HG03097 (cell line): ENCODE measurements at regions not wholly inside any gene's neighbourhood (a gene's known extent, or its start where the extent isn't known, plus 50 kb on each side); places are given as distances from the start of the nearest gene placed in this dataset.

ENCODE experiments used
- ATAC-seq: cut with Tn5 transposase; IDR thresholded peaks from one replicate; pipeline ENCODE4 v1.9.1; 2021; ENCODE audit not compliant: unreplicated experiment, low FRiP score

DNA sequence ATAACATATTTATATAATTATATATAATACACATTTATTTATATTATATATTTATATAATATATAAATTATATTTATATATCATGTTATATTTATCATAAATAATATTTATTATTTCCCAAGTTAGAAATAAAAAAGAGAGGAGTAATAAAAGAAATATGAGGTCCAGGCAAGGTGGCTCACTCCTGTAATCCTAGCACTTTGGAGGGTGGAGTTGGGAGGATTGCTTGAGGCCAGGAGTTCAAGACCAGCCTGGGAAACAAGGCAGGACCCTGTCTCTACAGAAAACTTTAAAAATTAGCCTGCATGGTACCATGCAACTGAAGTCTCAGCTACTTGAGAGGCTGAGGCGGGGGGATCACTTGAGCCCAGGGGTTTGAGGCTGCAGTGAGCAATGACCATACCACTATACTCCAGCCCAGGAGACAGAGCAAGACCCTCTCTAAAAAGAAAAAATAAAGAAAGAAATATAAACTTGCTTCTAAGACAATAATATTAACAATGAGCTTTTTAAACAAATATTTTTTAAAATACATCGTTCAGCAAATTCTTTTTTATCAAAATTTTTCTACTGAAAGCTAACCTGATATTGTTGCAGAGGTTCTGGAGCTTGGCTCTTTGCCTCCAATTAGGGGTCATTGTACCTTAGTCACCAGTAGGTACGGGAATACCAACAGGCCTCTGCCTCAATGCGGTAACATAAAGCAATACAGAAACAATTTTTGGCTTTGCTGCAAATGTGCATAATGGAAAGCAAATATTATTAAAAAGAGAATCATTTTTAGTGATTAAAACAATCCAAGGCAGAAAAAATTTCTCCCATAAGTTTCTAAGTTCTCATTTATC lies 290.0 kb downstream of the SETD4 start:
- ATAC-seq, result no peak

DNA sequence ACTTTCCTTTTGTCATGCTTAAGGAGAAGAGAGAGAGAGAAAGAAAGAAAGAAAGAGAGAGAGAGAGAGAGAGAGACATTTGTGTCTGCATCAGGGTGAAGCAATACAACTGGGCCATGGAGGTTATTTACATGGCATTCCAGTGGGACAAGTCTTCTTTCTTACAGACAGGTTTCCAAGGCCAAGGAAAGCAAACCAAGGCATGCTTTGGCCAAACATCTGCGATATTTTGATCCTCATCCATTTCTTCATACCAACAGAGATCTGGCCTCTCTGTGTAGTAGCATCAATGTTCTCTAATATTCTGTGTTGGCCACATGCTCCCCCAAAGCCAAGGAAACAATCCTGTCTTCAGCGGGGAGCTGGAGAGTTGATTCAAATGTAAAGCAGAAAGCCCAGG lies 292.1 kb downstream of the SETD4 start:
- ATAC-seq, result no peak

DNA sequence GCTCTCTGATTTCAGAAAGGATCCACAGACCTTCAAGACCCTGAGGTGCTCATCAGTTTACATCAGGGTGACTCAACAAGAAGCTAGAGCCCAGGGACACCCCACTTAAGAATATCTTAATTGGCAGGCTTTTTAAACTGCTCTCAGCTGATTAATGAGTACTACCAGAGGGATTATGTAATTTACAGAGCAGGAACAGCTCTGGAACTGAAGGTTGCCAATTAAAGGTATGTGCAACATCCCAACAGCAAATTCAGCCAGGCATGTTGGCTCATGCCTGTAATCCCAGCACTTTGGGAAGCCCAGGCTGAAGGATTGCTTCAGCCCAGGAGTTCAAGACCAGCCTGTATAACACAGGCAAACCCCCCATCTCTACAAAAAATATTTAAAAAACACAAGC lies 295.7 kb downstream of the SETD4 start:
- ATAC-seq, result no peak

DNA sequence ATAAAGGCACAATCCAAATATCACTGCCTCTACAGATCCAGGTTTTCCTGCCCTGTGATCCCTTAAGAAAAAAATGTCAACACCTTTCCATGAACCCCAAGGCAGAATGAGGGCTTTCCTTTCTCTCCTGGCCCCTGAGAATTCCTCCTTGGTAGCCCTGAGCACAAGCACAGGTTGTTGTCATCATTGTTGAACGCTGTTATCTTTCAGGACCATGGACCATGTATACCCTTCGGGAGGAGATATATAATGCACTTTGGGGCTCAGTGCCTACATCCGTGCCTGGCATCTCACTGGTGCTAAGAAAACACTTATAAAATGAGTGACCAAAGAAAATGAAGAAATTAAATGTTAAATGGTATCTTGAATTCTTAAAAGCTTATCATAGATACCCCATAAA lies 296.2 kb downstream of the SETD4 start:
- no peak for ATAC-seq

DNA sequence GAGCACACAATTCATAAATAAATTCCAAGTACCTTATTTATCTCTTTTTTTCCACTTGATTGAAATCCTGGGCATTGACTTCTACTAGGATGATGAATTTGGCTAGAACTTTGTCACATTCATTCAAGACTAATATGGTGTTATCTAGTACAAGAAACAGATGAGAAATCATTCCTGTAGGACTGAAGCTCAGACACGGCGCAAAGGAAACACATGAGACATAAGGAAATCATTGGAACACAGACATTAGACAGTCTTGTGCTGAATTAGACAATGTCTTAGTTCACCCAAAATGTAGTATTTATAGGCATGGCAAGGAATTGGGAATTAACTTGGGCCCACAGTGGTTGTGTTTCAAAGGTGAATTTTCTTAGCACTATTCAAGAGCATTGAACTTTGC lies 305.7 kb downstream of the SETD4 start:
- ATAC-seq, result no peak

DNA sequence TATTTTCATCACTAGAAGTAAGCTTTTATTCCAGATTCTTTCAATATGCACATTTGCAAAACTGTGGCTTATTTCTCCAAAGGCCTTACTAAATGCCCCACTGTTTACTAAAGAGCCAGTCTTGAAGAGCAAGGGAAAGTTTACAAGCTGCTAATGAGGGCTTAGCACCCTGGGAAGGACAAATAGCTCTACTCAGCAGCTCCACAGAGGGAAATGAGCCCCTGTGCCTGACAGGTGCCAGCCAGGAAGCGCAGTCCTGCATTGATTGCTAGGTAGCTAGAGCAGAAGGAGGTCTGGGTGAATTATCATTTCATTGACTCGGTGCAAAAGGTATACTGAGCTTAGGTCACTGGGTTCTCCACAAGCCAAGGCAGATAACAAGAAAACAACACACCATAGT lies 307.0 kb downstream of the SETD4 start:
- ATAC-seq, result no peak

DNA sequence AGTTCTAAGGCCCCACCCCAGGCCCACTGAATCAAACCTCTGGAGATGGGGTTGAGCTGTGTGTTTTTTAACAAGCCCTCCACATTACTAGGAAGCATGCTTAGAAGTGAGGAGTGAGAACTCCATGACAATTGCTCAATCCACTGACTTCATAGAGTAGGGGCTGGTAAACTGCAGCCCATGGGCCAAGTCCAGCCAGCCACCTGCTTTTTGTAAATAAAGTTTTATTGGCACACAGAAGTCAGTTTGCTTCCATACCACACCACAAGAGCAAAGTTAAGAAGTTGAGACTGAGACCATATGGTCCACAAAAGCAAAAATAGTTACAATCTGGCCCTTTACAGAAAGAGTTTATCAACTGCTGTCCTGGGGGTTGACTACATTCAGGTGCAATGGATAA lies 309.2 kb downstream of the SETD4 start:
- no peak for ATAC-seq

DNA sequence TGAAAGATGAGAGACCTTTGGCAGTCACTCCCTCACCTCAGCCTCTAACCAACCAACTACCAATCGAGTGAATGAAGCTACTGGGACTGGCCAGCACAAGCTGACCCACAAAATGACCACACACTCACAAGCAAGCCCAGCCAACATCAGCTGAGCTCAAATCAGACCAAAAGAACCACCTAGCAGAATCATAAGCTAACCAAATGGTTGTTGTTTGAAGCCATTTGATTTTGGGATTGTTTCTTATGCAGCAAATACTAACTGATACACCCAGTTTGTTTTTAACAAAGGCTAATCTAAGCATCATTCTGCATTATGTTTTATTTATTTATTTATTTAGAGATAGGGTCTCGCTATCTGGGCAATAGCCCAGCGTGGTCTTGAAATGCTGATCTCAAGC lies 310.4 kb downstream of the SETD4 start:
- no peak for ATAC-seq

DNA sequence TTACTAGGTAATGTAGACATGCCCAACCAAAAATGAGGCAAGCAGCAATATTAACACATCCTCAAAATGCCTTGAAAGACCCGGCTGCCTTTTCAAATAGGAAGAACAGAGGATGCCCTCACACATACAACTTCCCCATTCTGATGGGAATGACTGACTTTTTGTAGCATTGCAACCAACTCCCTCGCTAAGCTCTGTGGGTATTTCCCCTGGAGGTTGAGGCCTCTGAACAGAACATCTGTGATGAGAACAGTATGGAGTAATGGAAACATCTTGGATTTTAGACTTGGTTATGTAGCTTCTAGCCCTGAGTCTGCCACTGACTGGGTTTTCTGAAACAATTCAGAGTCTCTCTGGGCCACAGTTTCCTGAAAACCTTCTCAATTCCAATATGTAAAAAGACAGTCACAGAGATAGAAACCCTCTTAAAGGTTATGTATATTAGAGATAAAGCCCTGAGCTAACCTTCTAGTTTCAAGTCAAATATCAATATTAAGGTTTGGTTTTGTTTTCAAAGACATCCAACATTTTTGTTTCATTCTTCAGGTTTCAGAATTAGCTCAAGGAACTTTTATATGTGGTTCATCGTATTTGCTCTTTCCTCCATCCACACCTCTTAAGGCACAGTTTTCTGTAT lies 311.5 kb downstream of the SETD4 start:
- no peak for ATAC-seq

DNA sequence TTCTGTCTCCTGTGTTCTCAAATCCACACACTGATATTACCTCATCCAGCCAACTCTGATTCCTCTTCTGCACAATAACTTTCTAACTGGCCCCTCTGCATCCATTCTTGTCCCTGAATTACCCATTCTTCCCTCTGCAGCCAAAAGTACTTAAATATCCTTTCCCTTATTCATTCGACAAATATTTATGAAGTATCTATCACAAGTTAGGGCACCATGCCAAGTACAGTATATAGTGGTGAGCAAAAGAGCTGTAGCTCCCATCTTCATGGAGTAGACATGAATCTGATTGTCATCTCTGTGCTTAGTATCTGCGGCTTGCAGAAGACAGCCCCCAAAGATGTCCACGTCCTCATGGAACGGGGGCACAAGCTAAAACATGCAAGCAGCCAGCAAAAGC lies 316.8 kb downstream of the SETD4 start:
- no peak for ATAC-seq

DNA sequence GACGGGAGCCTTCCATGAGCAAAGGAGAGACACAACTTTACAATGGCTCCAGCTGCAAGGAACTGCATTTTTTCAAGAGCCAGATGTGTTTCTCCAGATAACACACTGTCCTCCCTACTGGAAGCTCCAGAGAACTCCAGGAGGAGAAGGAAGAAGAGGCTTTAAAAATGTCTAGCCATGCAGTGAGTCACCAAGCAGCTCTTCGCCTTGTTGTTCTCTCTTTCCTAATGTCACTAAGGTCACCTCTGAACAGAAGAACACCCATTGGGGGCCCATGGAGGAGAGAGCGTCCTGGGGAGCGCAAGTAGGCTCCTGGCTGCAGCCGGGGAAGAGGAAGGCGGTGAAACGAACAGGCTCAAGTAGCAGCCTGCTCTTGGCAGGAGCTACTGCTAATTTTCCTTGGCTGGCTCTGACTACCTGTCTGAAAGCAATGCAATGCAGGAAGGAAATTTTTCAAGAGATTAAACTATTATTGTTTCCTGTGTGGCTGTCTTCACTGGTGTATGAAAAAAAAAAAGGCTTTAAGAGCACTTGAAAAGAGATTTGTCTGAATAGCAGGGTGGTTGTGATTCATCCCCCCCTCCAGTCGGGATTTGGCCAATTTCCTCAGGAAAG lies 321.9 kb downstream of the SETD4 start:
- no peak for ATAC-seq

DNA sequence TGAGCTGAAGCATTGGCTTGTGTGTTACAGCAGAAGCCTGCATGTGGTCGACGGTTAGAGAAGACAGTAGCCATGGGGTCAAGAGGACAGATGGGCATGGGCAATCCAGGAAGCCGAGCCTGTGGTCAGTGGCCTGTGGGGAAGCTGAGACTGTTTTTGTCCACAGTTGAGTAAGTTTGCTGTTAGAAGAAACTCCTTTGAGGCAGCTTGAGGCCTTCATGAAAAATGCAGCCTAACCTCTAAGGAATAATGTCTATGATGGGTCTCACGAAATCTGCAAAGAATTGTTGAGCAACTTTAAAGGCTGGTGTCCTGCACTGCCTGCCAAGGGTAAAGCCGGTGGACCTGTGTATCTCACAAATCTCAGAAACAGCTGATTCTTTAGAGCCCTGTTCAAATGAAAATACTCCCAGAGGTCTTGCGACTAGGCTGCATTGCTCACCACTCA lies 322.4 kb downstream of the SETD4 start:
- ATAC-seq, result no peak

DNA sequence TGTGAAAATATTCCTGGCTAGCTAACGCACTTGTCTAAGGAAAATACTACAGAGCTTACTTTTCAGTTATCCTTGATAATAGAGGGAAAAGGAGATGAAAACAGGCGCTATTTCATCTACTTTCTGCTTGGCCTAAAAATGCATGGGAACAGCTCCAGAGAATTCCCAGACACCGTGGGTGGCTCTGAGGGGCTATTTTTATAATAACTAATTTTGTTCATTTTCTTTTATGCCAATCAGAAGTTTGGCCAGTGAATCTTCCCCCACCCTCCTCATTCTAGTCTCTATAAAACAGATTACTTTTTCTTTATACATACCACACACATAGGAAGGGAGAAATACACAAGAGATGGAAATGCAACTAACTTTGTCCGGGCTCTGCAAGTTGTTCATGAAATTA lies 322.9 kb downstream of the SETD4 start:
- ATAC-seq, result no peak

DNA sequence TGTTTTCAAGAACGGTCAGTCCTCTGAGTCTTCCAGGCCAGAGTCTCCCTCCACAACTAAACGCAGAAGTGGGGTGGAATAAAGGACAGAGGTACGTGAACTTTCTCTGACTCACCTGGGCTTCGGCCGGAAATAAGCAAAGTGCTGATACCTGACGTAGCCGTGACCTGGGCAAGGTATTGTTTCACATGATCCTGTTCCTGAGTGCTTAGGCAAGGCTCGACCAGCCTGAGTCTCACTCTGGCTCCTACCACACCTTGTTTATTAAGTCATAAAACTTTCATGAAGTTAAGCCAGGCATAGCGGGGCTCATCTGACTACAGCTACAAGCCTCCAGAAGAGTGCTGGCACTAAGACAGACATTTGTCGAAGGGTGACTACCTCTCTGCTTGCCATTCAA lies 327.5 kb downstream of the SETD4 start:
- no peak for ATAC-seq

DNA sequence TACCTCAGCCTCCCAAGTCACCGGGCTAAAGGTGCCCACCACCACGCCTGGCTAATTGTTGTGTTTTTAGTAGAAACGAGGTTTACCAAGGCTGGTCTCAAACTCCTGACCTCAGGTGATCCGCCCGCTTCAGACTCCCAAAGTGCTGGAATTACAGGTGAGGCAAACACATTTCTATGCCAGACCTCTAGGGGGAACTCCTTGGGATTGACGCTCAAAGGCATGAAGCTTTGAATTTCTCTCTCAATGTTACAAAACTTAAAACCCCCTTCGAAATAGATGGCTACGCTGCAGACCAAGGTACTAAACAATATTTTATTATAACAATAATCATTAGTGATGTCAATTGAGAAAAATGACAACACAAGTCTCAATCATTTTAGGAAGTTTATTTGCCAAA lies 330.0 kb downstream of the SETD4 start:
- no peak for ATAC-seq

DNA sequence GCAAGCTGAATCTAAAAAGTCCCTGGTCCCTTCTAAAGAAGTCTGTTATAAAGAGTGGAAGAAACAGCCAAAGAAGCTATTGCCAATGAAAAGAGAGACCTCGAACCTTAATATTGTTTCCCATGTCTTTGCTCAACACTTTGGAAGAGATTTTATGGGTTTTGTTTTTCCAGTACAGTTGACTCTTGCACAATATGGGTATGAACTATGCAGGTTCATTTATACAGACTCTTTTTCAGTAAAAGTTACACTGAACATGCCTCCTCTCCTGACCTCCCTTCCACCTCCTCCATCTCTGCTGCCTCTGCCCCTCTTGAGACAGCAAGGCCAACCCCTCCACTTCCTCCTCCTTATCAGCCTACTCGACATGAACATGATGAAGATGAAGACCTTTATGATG lies 332.5 kb downstream of the SETD4 start:
- no peak for ATAC-seq

DNA sequence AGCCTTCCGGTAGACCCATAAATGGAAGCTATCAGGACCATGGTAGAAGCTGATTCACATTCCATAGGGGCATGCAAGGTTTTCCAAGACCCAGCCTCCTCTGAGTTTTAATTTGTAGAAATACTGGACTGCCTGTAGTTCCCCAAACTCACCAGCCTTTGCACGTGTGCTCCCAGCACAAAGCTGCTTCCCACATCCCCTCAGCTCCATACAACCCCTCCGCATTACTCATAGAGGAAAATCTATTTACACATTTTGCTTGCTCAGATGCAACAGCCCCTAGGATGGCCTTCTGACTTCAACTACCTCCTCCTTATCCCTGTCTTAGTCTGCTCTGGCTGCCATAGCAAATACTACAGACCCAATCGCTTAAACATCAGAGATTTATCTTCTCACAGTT lies 336.2 kb downstream of the SETD4 start:
- ATAC-seq, result no peak

DNA sequence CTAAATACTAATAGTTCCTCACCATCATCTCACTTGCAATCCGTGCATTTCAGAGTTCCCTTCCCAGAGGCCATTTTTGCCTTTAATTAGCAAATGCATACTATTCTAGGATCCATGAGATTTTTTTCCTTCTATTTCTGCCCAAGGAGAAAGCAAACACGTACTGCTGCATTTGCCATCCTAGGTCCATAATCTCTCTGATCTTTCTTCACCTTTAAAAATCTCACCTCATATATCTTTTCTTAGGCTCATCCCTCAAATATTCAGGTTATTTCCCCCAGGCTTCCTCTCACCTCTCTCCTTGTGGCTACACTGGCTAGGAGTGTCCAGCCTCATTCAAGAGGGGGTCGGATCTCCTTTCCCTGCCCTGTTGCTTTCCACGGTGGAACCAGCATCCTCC lies 338.6 kb downstream of the SETD4 start:
- ATAC-seq, result no peak

DNA sequence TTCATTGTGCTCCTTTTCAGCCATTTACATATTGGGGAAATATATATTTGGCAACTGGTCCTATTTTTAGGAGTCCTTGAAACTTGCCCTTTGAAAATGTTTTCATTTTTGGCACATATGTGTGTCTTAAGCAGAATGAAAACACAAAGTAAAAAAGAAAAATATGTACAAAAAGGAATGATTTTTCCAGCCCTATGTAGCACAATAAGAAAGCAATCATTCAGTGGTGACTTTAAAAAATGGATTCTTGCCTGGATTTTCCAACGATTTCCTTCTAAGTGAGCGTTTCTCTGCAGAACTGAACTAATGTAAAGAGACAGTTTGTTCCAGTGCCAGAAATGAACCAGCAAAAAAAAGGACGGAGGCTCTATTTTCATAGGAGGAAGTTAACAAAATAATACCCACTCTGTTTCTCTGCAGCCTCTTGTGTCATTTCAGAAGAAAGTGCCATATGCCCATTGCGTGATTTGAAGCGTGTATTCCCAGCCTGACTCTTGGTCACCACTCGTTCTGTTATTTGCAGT lies 340.1 kb downstream of the SETD4 start:
- ATAC-seq, result no peak

DNA sequence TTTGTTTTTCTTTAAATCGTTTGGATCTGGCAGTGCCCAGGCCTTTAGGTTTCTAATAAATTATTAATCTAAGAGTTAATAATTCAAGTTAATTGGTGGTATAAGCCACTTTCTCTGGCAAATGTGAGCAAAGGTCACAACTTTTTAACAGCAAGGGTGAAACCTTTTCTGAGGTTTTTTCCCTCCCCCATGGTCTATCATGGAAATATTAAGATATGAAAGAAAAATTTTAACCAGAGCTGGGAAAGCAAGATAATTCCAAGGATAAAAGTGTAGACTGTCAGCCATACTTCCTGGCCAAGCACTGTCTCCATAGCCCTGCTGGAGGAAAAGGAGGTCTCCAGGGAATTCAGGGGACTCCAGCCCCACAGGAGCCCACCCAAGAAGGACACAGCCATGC lies 341.2 kb downstream of the SETD4 start:
- no peak for ATAC-seq

DNA sequence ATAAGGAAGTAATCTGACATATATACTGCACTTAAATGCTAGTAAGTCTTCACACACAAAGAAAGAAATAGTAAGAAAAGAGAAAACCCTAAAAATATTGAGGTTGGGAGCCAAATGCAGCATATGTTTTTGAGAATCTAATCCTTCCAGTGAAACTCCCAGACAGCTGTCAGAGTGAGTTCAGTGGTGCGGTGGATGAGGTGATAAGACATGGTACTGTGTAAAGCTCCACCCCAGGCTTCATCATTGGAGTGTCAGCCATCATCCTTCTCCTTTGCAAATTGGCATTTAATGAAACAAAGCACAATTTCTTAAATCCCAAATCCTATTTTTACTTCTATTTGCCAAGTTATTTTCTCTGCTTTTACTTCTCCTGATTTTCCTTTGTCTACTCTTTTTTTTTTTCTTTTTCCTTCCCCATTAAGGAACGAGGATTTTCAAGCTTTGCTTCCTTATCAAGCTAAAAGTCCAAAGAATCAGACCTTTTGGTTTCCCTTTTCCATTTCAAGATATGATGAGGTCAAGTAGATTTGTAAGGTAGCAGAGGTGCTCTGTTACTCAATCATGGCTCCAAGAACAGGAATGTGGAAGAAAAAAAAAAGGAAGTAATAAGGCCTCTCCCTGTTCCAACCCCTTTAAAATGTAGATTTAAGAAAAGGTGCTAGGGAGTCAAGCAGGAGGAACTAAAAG lies 343.3 kb downstream of the SETD4 start:
- no peak for ATAC-seq
